NCI-H2196 (cell line): ENCODE measurements at regions not wholly inside any gene's neighbourhood (a gene's known extent, or its start where the extent isn't known, plus 50 kb on each side); places are given as distances from the start of the nearest gene placed in this dataset.

Source experiments
- DNase-seq: peaks from one replicate; lab custom pipeline; 2025; ENCODE audit not compliant: unreplicated experiment; lab: John Stamatoyannopoulos, UW

- no peak for DNase-seq
Observed at GRCh38 chr19:31910224-31910623, 435.2 kb upstream of the ZNF507 start.

DNA sequence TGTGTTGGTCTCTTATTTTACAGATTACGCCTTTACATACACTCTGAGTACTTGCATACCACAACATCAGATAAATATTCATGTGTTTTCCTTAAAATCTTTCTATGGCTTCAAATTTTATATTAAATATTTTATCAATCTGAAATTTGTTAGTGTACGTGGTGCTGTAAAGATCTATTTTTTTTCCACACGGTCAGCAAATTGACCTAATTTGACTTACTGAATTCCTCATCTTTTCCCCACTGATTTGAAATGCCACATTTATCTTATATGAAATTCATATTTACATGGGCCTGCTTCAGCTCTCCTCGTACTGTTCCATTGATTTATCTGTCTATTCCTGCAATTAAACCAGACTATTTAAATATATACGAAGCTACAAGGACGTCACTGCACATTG lies 433.8 kb upstream of the ZNF507 start:
- no peak for DNase-seq

DNA sequence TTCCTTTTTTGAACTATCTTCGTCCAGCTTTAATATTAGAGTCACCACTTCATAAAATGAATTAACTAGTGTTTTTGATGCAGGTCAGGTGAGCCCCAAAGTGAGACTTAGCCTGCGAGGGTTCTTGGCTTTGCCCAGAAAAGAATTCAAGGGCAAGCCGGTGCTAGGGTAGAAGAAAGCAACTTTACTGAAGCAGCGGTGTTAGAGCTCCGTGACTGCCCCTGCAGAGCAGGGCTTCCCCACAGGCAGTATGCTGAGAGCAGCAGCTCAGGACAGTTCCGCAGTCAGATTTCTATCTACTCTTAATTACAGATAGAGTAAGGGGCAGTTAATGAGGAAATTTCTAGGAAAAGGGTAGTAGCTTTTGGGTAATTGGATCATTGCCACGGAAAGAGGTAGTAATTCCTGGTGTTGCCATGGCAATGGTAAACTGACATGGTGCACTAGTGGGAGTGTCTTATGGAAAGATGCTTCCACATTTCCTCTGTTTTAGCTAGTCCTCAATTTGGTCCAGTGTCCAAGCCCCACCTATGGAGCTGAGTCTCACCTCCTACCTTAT lies 432.2 kb upstream of the ZNF507 start:
- DNase-seq: no peak

DNA sequence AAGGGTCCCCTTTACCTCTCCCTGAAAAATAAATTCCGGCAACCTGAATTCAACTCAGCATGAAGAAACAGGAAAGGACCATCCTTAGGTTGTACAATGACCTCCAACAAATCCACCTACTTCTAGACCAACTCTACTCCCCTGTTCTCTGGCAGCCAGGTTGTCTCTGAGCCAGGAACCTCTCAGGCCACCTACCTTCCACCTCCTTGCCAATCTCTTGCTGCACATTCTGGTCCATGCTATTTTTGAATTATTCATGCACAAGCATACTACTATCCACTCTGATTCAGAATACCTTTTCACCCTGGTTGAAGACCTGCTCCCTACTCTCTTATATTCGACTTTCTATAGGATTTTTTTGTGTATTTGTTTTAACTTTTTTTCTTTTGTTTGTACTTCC lies 415.0 kb upstream of the ZNF507 start:
- DNase-seq: no peak

DNA sequence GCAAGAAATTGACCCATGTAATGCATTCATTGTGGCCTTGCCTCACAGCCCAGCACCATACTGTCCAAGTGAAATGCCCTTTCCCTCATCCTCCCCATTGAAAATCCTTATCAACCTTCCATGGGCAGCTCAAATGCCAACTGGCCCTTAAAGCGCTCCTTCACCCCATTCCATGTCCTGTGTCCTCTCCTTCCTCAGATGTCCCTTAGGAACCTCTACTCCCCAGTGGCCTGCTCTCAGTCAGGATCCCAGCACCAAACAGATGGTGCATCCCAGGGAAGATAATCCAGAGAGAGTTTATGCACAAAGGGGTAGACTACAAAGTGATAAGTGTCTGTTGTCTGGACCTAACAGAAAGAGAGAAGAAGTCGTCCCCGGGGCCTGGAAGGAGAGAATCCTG lies 407.4 kb upstream of the ZNF507 start:
- DNase-seq: no peak

DNA sequence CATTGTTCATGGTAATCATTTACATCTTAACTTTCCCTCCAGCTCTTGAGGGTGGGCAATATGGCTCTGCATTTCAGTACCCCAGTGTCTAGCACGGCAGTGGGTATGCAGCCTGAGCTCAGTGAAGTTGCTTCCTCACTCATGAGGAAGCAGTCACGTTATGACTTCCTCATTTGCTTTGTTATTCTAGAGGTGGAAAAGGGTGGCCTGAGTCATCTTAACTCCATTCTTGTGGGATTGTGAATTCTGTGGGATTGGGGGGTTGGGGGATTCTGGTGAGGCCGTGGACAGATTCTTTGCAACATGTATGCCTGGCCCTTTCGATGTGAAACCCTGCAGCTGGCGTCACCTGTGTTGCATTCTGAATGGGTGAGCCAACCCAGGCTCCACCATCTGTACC lies 406.7 kb upstream of the ZNF507 start:
- DNase-seq: no peak

GRCh38 chr19:31940396-31940795 lies 405.0 kb upstream of the ZNF507 start:
- DNase-seq: no peak

DNA sequence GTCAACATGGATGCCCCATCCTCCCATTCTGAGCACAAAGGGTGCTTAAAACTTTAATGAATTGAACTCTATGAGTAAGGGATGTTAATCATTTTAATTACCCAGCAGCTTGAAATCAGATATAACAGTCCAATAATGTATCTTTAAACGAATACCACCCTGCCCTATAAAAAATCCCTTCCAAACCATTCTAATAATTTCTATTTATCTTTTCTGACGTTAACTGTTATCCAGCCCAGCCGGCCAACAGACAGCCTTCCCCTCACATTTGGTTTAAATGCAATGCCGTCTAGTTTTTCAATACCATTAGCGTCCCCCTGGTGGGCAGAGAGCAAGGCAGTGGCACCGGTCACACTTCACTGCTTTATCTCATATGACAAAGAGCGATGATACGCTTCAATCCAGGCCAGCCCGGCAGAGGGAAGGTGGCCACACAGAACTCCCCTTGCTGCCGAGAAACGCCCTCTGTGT lies 402.2 kb upstream of the ZNF507 start:
- DNase-seq: no peak

DNA sequence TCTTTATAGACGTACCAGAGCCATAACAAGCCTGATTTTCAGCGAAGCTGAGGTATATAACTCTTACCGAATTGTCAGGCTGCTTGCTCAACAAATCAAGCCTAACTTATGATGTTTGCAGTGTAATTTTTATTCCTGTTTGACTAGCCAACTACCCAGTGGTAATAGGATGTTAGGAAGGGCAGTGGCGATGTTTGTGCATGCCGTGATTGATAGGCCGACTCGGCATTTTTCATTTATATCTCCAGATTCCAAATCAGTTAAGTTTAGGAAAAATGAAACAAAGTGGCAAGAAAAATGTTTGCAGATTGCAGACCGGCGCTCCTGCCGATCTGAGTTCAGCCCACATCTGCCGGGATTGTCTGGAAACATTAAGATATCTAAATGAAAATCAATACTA lies 401.6 kb upstream of the ZNF507 start:
- no peak for DNase-seq

DNA sequence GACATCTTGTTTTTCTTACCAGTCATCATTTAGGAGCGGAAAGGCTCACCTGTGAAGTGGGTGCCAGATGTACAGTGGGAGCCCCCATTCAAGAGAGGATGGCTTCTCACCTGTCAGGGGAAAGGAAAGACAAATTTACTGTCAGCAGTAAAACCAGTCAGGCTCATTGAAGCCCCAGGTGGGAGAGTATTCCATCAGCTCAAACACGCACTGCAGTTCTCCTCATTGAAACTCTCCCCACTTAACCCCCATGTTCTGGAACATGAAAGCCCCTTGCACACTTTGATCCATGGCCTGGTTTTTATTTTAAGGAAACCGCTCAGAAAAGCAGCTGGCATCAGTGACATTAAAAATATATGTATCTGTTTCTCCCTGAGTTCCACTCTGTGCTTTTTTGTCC lies 401.1 kb upstream of the ZNF507 start:
- no peak for DNase-seq

DNA sequence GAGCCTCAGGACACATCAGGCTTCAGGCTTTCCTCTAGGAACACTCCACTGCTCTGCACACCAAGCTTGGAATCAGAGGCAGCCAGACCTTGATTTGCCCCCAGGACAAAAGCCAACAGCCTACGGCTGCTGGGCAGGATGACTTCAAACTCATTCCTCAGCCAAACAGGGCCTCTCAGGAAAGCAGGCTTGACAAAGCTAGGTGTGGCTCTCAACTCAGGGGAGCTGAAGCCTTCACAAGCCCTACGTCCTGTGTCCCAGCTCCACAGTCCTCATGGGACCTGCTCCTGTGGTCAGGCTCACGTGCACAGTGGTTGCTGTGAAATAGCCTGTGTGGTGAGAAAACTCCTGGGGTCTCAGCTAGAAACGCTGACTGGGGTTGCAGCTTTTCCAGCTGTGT lies 398.9 kb upstream of the ZNF507 start:
- DNase-seq: no peak

- no peak for DNase-seq
Observed at GRCh38 chr19:31947436-31948115, 397.8 kb upstream of the ZNF507 start.

- no peak for DNase-seq
Observed at GRCh38 chr19:31952693-31953092, 392.7 kb upstream of the ZNF507 start.

GRCh38 chr19:31955061-31955460 lies 390.3 kb upstream of the ZNF507 start:
- no peak for DNase-seq

GRCh38 chr19:31955884-31956283 lies 389.5 kb upstream of the ZNF507 start:
- DNase-seq: no peak

DNA sequence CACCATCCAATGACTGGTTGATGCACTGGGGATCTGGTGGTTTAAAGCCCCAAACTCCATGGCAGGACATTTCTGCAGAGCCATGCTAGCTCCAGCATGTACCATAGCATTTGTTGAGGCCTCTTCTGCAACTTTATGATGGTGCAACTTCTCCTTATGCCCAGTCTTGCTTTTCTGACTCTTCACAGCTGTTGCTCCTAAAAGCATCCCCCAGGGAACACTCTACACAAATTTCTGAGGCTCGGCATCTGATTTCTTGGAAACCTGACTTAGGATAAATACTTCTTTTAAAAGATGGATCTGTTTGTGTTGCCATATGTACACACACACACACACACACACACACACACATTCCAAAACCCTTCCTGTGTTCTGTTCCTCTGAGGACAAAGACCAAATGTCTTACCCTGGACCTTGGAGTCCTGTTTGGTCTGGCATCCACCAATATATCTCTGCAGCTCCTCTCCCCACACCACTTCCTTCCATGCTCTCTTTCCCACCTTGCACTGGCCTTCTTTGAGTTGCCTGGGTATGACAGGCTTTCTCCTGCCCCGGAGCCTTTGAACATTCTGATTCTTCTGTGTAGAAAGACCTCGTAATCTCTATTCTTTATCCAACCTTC lies 388.5 kb upstream of the ZNF507 start:
- DNase-seq: no peak

DNA sequence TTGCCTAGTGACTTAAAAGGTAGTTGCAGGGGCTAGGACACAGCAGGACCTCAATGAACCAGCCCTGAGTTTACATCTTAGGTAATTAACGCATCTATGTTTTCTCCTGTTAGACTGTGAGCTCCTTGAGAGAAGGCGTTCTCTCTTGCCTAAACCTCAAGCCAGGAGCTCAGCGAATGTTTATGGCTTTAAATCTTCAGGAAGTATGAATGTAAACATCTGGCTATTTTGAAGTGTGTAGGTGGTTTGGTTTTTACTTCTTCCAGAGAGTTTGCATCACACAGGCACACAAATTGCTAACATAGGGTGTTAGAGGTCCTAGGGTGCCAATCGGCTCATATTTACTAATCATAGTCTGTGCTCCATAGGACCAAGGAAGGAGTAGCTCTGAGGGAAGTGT lies 387.7 kb upstream of the ZNF507 start:
- no peak for DNase-seq

DNA sequence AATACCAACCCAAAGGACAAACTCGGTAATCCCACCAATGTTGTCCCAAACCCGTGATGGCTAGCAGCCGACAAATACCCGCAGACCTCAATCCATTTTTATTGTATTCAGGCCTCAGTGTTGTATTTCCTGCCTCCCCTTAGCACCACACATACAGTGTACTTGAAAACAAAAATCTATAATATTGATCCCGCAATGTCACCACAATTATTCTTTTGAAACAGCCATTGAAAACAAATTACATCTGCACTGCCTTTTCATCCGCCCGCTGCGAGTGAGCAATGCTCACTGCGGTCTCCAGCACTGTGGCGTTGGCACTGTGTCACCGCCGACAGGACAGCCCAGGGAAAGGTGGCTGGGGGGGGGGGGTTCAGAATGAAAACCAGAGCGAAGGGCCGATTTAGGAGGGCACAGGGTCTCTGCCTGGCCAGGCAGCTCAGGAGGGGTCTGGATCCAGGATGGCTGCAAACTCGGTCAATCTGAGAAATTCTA lies 385.8 kb upstream of the ZNF507 start:
- DNase-seq: no peak

GRCh38 chr19:31960474-31960873 lies 384.9 kb upstream of the ZNF507 start:
- no peak for DNase-seq

- no peak for DNase-seq
Observed at GRCh38 chr19:31961191-31961590, 384.2 kb upstream of the ZNF507 start.

DNA sequence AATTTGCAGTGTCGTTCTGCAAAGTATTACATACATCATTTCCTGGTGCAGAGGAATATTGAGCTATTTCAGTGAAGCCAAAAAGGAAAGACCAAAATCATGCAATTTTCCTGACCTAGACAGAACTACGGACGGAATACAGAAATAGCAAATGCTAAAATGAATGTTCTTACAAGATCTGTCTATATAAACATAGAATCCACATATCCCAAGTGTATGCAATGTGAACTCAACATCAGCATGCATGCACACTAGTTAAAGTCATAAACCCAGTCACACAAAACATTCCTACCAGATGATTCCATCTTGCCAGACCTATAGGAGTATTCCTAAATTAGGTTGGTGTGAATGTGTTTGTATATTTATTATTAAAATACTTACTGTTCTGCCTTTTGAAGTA lies 383.7 kb upstream of the ZNF507 start:
- DNase-seq: no peak

DNA sequence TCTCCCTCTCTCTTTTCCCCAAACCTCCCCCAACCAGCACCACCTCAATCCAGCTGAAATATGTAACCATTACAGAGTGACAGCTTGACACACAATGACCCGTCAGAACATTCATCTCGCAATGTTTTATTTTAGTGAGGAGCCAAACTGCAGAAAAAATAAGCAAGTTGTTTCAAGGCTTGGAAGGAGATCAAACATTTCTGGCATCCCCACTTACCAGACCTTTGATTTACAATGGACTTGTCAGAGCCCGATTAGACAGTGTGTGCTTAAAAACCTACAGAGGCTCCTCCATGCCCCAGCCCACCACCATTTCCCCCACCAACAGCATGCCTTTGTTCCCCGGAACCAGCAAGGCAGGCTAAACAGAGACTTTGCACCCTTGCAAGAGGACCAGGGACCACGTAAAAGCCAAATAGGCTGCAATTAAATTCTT lies 382.8 kb upstream of the ZNF507 start:
- DNase-seq: no peak
